ENCODE measurements at regions not wholly inside any gene's neighbourhood (a gene's known extent, or its start where the extent isn't known, plus 50 kb on each side); places are given as distances from the start of the nearest gene placed in this dataset.
"Not testable (repeated sequence)": the region's sequence is repeated elsewhere in the genome, so short reads cannot be mapped to it uniquely, and the experiment has no call there.

GRCh38 chr10:76815505-76815904 lies 822.1 kb downstream of the KCNMA1 start:
- DNase-seq (ENCODE audit: low read depth), result not testable (repeated sequence)

GRCh38 chr10:76811430-76811829 lies 826.2 kb downstream of the KCNMA1 start:
- DNase-seq (ENCODE audit: low read depth), result no peak

GRCh38 chr10:76788452-76788811 lies 849.2 kb downstream of the KCNMA1 start:
- no peak for DNase-seq (ENCODE audit: low read depth)

- DNase-seq (ENCODE audit: low read depth), result no peak
Measured at GRCh38 chr10:76787746-76788451, 849.7 kb downstream of the KCNMA1 start.

- DNase-seq (ENCODE audit: low read depth), result peak; percentile 11
Measured at GRCh38 chr10:76786504-76787072, 851.0 kb downstream of the KCNMA1 start.

GRCh38 chr10:76784076-76784475 lies 853.5 kb downstream of the KCNMA1 start:
- DNase-seq (ENCODE audit: low read depth), result no peak

- DNase-seq (ENCODE audit: low read depth), result no peak
Measured at GRCh38 chr10:76779796-76780301, 857.8 kb downstream of the KCNMA1 start.

- DNase-seq (ENCODE audit: low read depth), result peak; percentile 71
Measured at GRCh38 chr10:76778914-76779795, 858.5 kb downstream of the KCNMA1 start.

GRCh38 chr10:76774987-76775603 lies 862.5 kb downstream of the KCNMA1 start:
- DNase-seq (ENCODE audit: low read depth), result no peak

GRCh38 chr10:76769582-76769981 lies 868.0 kb downstream of the KCNMA1 start:
- peak; percentile 64 for DNase-seq (ENCODE audit: low read depth)

GRCh38 chr10:76769161-76769560 lies 868.4 kb downstream of the KCNMA1 start:
- DNase-seq (ENCODE audit: low read depth), result peak; percentile 61

- DNase-seq (ENCODE audit: low read depth), result no peak
Measured at GRCh38 chr10:76766682-76767081, 870.9 kb downstream of the KCNMA1 start.

- DNase-seq (ENCODE audit: low read depth), result peak; percentile 27
Measured at GRCh38 chr10:76764921-76765320, 872.7 kb downstream of the KCNMA1 start.

- DNase-seq (ENCODE audit: low read depth), result no peak
Measured at GRCh38 chr10:76764177-76764576, 873.4 kb downstream of the KCNMA1 start.

GRCh38 chr10:76763376-76763775 lies 874.2 kb downstream of the KCNMA1 start:
- DNase-seq (ENCODE audit: low read depth), result no peak

- DNase-seq (ENCODE audit: low read depth), result no peak
Measured at GRCh38 chr10:76759681-76760080, 877.9 kb downstream of the KCNMA1 start.

GRCh38 chr10:76743169-76743568 lies 894.4 kb downstream of the KCNMA1 start:
- DNase-seq (ENCODE audit: low read depth), result peak; percentile 39

- no peak for DNase-seq (ENCODE audit: low read depth)
Measured at GRCh38 chr10:76740514-76740913, 897.1 kb downstream of the KCNMA1 start.

GRCh38 chr10:76738991-76739390 lies 898.6 kb downstream of the KCNMA1 start:
- DNase-seq (ENCODE audit: low read depth), result no peak

GRCh38 chr10:76736815-76737618 lies 900.6 kb downstream of the KCNMA1 start:
- DNase-seq (ENCODE audit: low read depth), result peak; percentile 13

- DNase-seq (ENCODE audit: low read depth), result no peak
Measured at GRCh38 chr10:76736392-76736791, 901.2 kb downstream of the KCNMA1 start.

Measured in fibroblast of gingiva (primary cell).